HG03460 (cell line): ENCODE measurements at regions not wholly inside any gene's neighbourhood (a gene's known extent, or its start where the extent isn't known, plus 50 kb on each side); places are given as distances from the start of the nearest gene placed in this dataset.
"Not testable (repeated sequence)": the region's sequence is repeated elsewhere in the genome, so short reads cannot be mapped to it uniquely, and the experiment has no call there.

Experiments
- ATAC-seq: cut with Tn5 transposase; IDR thresholded peaks from one replicate; pipeline ENCODE4 v1.9.1; 2021; ENCODE audit not compliant: unreplicated experiment

- no peak for ATAC-seq
Observed at GRCh38 chr4:100042235-100042634, 92.2 kb upstream of the H2AZ1 start.

GRCh38 chr4:100041646-100042045, 91.6 kb upstream of the H2AZ1 start:
- ATAC-seq: no peak

- ATAC-seq: no peak
Observed at GRCh38 chr4:100034023-100034664, 84.1 kb upstream of the H2AZ1 start.

- ATAC-seq: no peak
Observed at GRCh38 chr4:100026066-100026465, 76.0 kb upstream of the H2AZ1 start.

GRCh38 chr4:100023800-100024199, 73.7 kb upstream of the H2AZ1 start:
- ATAC-seq: no peak

- no peak for ATAC-seq
Observed at GRCh38 chr4:100022792-100023222, 72.7 kb upstream of the H2AZ1 start.

- no peak for ATAC-seq
Observed at GRCh38 chr4:100019821-100020220, 69.7 kb upstream of the H2AZ1 start.

GRCh38 chr4:100017637-100018310, 67.7 kb upstream of the H2AZ1 start:
- ATAC-seq: peak; percentile 74

- no peak for ATAC-seq
Observed at GRCh38 chr4:100016191-100016590, 66.1 kb upstream of the H2AZ1 start.

GRCh38 chr4:100014616-100015015, 64.5 kb upstream of the H2AZ1 start:
- ATAC-seq: no peak

- ATAC-seq: no peak
Observed at GRCh38 chr4:100009490-100009889, 59.4 kb upstream of the H2AZ1 start.

GRCh38 chr4:100008048-100008447, 58.0 kb upstream of the H2AZ1 start:
- no peak for ATAC-seq

GRCh38 chr4:100006161-100006560, 56.1 kb upstream of the H2AZ1 start:
- ATAC-seq: not testable (repeated sequence)
